AG04450 (cell line): ENCODE measurements at regions not wholly inside any gene's neighbourhood (a gene's known extent, or its start where the extent isn't known, plus 50 kb on each side); places are given as distances from the start of the nearest gene placed in this dataset.

ENCODE experiments used
- CTCF ChIA-PET: fragments of 300-600, 350-600 bp; formaldehyde crosslinking; extraction: SDS; loops from one replicate; lab custom pipeline; 2022; ENCODE audit warnings: antibody characterized with exemption, inconsistent platforms; lab: Charles Lee
- POLR2A ChIA-PET: fragments of 350-600 bp; formaldehyde crosslinking; extraction: SDS; loops from one replicate; lab custom pipeline; 2021; ENCODE audit warnings: antibody characterized with exemption, inconsistent platforms; lab: Yijun Ruan, JAX
- DNase-seq: peaks from one replicate; pipeline ENCODE4 v3.0.0-alpha.2; 2011; ENCODE audit warnings: low read depth, low spot score
- H3K27ac ChIP-seq: one replicate; pipeline ENCODE4 v1.5.1; 2012; ENCODE audit warnings: low read depth, low read length, control low read depth
- H3K27me3 ChIP-seq: one replicate; pipeline ENCODE4 v1.6.0; 2012; ENCODE audit warnings: low read length; ENCODE audit not compliant: control insufficient read depth, insufficient read depth
- H3K4me3 ChIP-seq: 2 replicates; pipeline ENCODE4 v1.5.1; 2011; ENCODE audit warnings: mild to moderate bottlenecking, low read depth, low read length, control low read depth
- H3K9me3 ChIP-seq: 2 replicates; pipeline ENCODE4 v1.5.1; 2012; ENCODE audit warnings: low read length; ENCODE audit not compliant: control insufficient read depth, insufficient read depth
- CTCF ChIP-seq: IDR thresholded peaks from 2 replicates; pipeline ENCODE4 v1.5.1; 2011; ENCODE audit warnings: low read depth, low read length, control low read depth, inconsistent platforms

- Histone ChIP-seq H3K27ac (no peak overlapping the region), H3K9me3 (no peaks in the 10 kb centered on the region), H3K27me3 (no peaks in the 10 kb centered on the region), H3K4me3 (no peak overlapping the region)
- CTCF ChIA-PET, result no interaction called here
- TF ChIP-seq CTCF, result no peak
- POLR2A ChIA-PET, result no interaction called here
- no peak for DNase-seq
Measured at GRCh38 chr2:186009341-186009740, 270.7 kb downstream of the FSIP2 start.

GRCh38 chr2:186017278-186017677, 278.7 kb downstream of the FSIP2 start:
- POLR2A ChIA-PET, result no interaction called here
- no peak for DNase-seq

GRCh38 chr2:186024921-186025320, 286.3 kb downstream of the FSIP2 start:
- no peaks in the 10 kb centered on the region for H3K27me3 ChIP-seq
- no peaks in the 10 kb centered on the region for H3K9me3 ChIP-seq
- ChIA-PET CTCF (no interaction called here), POLR2A (no interaction called here)
- TF ChIP-seq CTCF, result no peak
- H3K27ac ChIP-seq, result no peak overlapping the region
- H3K4me3 ChIP-seq, result no peak overlapping the region
- no peak for DNase-seq

More at GRCh38 chr2:186017278-186017677, 278.7 kb downstream of the FSIP2 start:
- CTCF ChIA-PET, result no interaction called here
- no peak for TF ChIP-seq CTCF
- Histone ChIP-seq H3K4me3 (no peak overlapping the region), H3K9me3 (no peaks in the 10 kb centered on the region), H3K27me3 (no peaks in the 10 kb centered on the region), H3K27ac (no peak overlapping the region)

- DNase-seq, result no peak
- ChIA-PET CTCF (no interaction called here), POLR2A (no interaction called here)
- no peak for TF ChIP-seq CTCF
- no peak overlapping the region for H3K4me3 ChIP-seq
- H3K27me3 ChIP-seq, result no peaks in the 10 kb centered on the region
- H3K27ac ChIP-seq, result no peak overlapping the region
- no peaks in the 10 kb centered on the region for H3K9me3 ChIP-seq
Measured at GRCh38 chr2:186027922-186028321, 289.3 kb downstream of the FSIP2 start.

- CTCF ChIA-PET, result no interaction called here
- POLR2A ChIA-PET, result no interaction called here
Measured at GRCh38 chr2:186031229-186031628, 292.6 kb downstream of the FSIP2 start.

More at GRCh38 chr2:186031229-186031628, 292.6 kb downstream of the FSIP2 start:
- Histone ChIP-seq H3K4me3 (no peak overlapping the region), H3K27ac (no peak overlapping the region), H3K27me3 (no peaks in the 10 kb centered on the region), H3K9me3 (no peaks in the 10 kb centered on the region)
- no peak for DNase-seq
- TF ChIP-seq CTCF, result no peak
